ENCODE measurements at regions not wholly inside any gene's neighbourhood (a gene's known extent, or its start where the extent isn't known, plus 50 kb on each side); places are given as distances from the start of the nearest gene placed in this dataset.

GRCh38 chr6:115612796-115613479, 447.8 kb downstream of the FRK start (continued):
- TF ChIP-seq PHF8 (conservative IDR thresholded peaks at IDR 0.05; ENCODE audit: low read depth, low read length) = no peak
- TF ChIP-seq EGR1 (IDR thresholded peaks at IDR 0.05; ENCODE audit: borderline replicate concordance, low read depth, low read length) = no peak
- TF ChIP-seq KDM4A (IDR thresholded peaks at IDR 0.05; ENCODE audit: low read depth, low read length, severe bottlenecking) = no peak
- no peak for TF ChIP-seq CHD7 (IDR thresholded peaks at IDR 0.05; ENCODE audit: insufficient replicate concordance, low read length)
